Osteoblast (primary cell): ENCODE measurements at regions not wholly inside any gene's neighbourhood (a gene's known extent, or its start where the extent isn't known, plus 50 kb on each side); places are given as distances from the start of the nearest gene placed in this dataset.

Source experiments
- DNase-seq: peaks from one replicate; pipeline ENCODE4 v3.0.0; 2011; ENCODE audit warnings: low spot score, mixed read lengths; ENCODE audit not compliant: insufficient read length; ENCODE audit errors: missing footprints
- H2AFZ ChIP-seq: 2 replicates; pipeline ENCODE4 v1.6.0; 2011; ENCODE audit warnings: mild to moderate bottlenecking, low read length
- H3K27ac ChIP-seq: 2 replicates; pipeline ENCODE4 v1.5.1; 2011; ENCODE audit warnings: mild to moderate bottlenecking, low read depth, low read length, moderate library complexity
- H3K27me3 ChIP-seq: 2 replicates; pipeline ENCODE4 v1.6.0; 2012; ENCODE audit warnings: mild to moderate bottlenecking, control low read depth, inconsistent platforms, low read length, moderate library complexity; ENCODE audit not compliant: insufficient read depth
- H3K36me3 ChIP-seq: 2 replicates; pipeline ENCODE4 v1.5.1; 2011; ENCODE audit warnings: mild to moderate bottlenecking, low read length, control low read depth, moderate library complexity; ENCODE audit not compliant: insufficient read depth
- H3K4me1 ChIP-seq: 2 replicates; pipeline ENCODE4 v1.5.1; 2011; ENCODE audit warnings: mild to moderate bottlenecking, low read length, control low read depth, moderate library complexity; ENCODE audit not compliant: insufficient read depth
- H3K4me2 ChIP-seq: 2 replicates; pipeline ENCODE4 v1.6.0; 2011; ENCODE audit warnings: mild to moderate bottlenecking, low read length; ENCODE audit not compliant: insufficient read depth
- H3K4me3 ChIP-seq: fragments of 200-600 bp; sonication (generic); 3 replicates; pipeline ENCODE4 v1.5.1; 2012; ENCODE audit warnings: mild to moderate bottlenecking, low read length, inconsistent platforms; ENCODE audit not compliant: insufficient read depth
- H3K79me2 ChIP-seq: 2 replicates; pipeline ENCODE4 v1.6.0; 2012; ENCODE audit warnings: mild to moderate bottlenecking, low read length, control low read depth, inconsistent platforms; ENCODE audit not compliant: insufficient read depth
- H3K9me3 ChIP-seq: 2 replicates; pipeline ENCODE4 v1.5.1; 2011; ENCODE audit warnings: low read depth, low read length, control low read depth
- H4K20me1 ChIP-seq: 2 replicates; pipeline ENCODE4 v1.6.0; 2012; ENCODE audit warnings: mild to moderate bottlenecking, low read length, control low read depth; ENCODE audit not compliant: insufficient read depth
- TF ChIP-seq, protein P1 (sequence below): IDR thresholded peaks from 2 replicates; pipeline ENCODE4 v1.5.1; 2011; ENCODE audit warnings: mild to moderate bottlenecking, low read depth, low read length, moderate library complexity; ENCODE audit errors: extremely low read depth

DNA sequence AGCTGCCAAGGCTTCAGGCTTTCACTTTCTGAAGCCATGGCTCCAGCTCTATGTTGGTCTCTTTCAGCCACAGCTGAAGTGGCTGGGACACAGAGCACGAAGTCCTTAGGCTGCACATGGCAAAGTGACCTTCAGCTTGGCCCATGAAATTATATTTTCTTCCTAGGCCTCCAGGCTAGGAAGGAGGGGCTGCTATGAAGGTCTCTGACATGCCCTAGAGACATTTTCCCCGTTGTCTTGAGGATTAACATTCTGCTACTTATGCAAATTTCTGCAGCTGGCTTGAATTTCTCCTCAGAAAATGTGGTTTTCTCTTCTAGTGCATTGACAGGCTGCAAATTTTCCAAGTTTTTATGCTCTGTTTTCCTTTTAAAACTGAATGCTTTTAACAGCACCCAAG lies 99.8 kb upstream of the KCNIP4 start:
- Histone ChIP-seq H3K27ac (no peak overlapping the region), H3K4me1 (no peaks in the 10 kb centered on the region), H3K4me2 (no peak overlapping the region), H3K36me3 (no peaks in the 10 kb centered on the region), H4K20me1 (no peaks in the 10 kb centered on the region), H3K9me3 (no peaks in the 10 kb centered on the region), H3K27me3 (no peaks in the 10 kb centered on the region), H2AFZ (no peak overlapping the region), H3K79me2 (no peaks in the 10 kb centered on the region), H3K4me3 (no peak overlapping the region)
- TF ChIP-seq, protein P1, sequence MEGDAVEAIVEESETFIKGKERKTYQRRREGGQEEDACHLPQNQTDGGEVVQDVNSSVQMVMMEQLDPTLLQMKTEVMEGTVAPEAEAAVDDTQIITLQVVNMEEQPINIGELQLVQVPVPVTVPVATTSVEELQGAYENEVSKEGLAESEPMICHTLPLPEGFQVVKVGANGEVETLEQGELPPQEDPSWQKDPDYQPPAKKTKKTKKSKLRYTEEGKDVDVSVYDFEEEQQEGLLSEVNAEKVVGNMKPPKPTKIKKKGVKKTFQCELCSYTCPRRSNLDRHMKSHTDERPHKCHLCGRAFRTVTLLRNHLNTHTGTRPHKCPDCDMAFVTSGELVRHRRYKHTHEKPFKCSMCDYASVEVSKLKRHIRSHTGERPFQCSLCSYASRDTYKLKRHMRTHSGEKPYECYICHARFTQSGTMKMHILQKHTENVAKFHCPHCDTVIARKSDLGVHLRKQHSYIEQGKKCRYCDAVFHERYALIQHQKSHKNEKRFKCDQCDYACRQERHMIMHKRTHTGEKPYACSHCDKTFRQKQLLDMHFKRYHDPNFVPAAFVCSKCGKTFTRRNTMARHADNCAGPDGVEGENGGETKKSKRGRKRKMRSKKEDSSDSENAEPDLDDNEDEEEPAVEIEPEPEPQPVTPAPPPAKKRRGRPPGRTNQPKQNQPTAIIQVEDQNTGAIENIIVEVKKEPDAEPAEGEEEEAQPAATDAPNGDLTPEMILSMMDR, result no peak
- no peak for DNase-seq

DNA sequence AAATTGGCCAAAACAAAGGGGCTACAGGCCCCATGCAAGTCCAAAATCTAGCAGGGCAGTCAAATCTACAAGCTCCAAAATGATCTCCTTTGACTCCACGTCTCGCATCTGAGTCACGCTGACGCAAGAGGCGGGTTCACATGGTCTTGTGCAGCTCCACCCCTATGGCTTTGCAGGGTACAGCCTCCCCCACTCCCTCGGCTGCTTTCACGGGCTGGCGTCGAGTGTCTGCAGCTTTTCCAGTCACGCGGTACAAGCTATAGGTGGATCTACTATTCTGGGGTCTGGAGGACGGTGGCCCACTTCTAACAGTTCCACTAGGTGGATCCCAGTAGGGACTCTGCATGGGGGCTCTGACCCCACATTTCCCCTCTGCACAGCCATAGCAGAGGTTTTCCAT lies 99.2 kb upstream of the KCNIP4 start:
- H4K20me1 ChIP-seq, result no peaks in the 10 kb centered on the region
- H3K9me3 ChIP-seq, result no peaks in the 10 kb centered on the region
- TF ChIP-seq, protein P1, result no peak
- H3K79me2 ChIP-seq, result no peaks in the 10 kb centered on the region
- H3K36me3 ChIP-seq, result no peaks in the 10 kb centered on the region
- no peak overlapping the region for H3K4me2 ChIP-seq
- no peak for DNase-seq
- H3K4me3 ChIP-seq, result no peak overlapping the region
- H3K4me1 ChIP-seq, result no peaks in the 10 kb centered on the region
- no peak overlapping the region for H3K27ac ChIP-seq
- no peaks in the 10 kb centered on the region for H3K27me3 ChIP-seq
- H2AFZ ChIP-seq, result no peak overlapping the region

DNA sequence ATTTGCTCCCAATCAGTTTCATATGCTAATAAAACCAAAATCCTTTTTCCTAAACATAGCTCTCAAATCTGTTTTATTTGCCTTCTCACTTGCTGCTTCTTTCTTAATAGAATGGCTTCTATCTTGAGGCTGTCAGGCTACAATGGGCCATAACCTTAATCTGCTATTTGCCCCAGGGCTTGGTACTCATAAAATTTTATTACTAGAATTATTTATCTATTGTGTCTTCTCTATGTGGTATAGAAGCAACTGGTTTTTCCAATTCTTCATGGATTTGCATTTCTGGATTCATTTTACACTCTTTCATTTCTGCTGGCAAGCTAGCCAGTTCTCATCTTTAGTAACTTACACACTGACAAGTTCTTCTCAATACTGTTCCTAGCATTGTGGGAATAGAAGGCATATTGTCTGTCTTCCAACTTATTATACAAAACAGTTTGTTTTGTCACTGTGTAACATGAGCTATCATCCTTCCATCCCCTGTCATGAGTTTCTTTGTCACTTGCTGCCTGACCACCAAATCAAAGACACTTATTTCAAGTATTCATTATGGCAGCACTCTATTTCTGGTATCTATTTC lies 96.6 kb upstream of the KCNIP4 start:
- no peaks in the 10 kb centered on the region for H3K36me3 ChIP-seq
- TF ChIP-seq, protein P1, result no peak
- H3K4me1 ChIP-seq, result no peaks in the 10 kb centered on the region
- H3K9me3 ChIP-seq, result no peaks in the 10 kb centered on the region
- H3K27ac ChIP-seq, result no peak overlapping the region
- no peak overlapping the region for H3K4me2 ChIP-seq
- H2AFZ ChIP-seq, result no peak overlapping the region
- no peak overlapping the region for H3K4me3 ChIP-seq
- H3K79me2 ChIP-seq, result no peaks in the 10 kb centered on the region
- H3K27me3 ChIP-seq, result no peaks in the 10 kb centered on the region
- no peaks in the 10 kb centered on the region for H4K20me1 ChIP-seq
- DNase-seq, result no peak

DNA sequence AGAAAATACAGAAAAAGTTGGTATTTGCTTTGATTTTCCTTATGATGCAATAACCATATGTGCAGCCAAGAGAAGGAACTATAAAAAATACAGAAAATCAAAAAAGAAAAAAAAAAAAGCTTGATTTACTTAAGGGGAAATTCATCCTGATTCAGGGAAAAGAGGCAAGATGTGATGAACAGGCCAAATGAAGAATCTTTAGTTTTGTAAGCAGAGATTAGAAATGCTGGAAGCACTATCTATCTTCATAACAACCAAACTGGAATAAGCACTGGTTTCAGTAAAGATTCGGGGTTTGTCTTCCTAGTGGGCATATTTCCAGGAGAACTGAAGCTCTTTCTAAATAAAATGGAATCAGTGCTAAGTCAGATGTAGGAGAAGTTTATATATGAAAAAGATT lies 82.9 kb upstream of the KCNIP4 start:
- H2AFZ ChIP-seq, result no peak overlapping the region
- H3K9me3 ChIP-seq, result no peaks in the 10 kb centered on the region
- no peaks in the 10 kb centered on the region for H3K36me3 ChIP-seq
- H3K27ac ChIP-seq, result no peak overlapping the region
- H3K4me3 ChIP-seq, result no peak overlapping the region
- no peaks in the 10 kb centered on the region for H3K27me3 ChIP-seq
- H4K20me1 ChIP-seq, result no peaks in the 10 kb centered on the region
- DNase-seq, result no peak
- no peak overlapping the region for H3K4me2 ChIP-seq
- no peaks in the 10 kb centered on the region for H3K4me1 ChIP-seq
- TF ChIP-seq, protein P1, result no peak
- no peaks in the 10 kb centered on the region for H3K79me2 ChIP-seq
